OCI-LY1 (cell line): ENCODE measurements at regions not wholly inside any gene's neighbourhood (a gene's known extent, or its start where the extent isn't known, plus 50 kb on each side); places are given as distances from the start of the nearest gene placed in this dataset.
"Not testable (repeated sequence)": the region's sequence is repeated elsewhere in the genome, so short reads cannot be mapped to it uniquely, and the experiment has no call there.

Source experiments
- H2AFZ ChIP-seq: fragments of 200-600 bp; sonication (generic), shearing (Covaris generic); 2 replicates; pipeline ENCODE4 v1.6.0; 2014; ENCODE audit warnings: antibody characterized with exemption, mild to moderate bottlenecking, low read length
- H3F3A ChIP-seq: fragments of 200-600 bp; sonication (generic), shearing (Covaris generic); 2 replicates; pipeline ENCODE4 v1.6.0; 2014; ENCODE audit warnings: mild to moderate bottlenecking, antibody characterized with exemption, low read length, moderate library complexity; ENCODE audit not compliant: insufficient read depth
- H3K27ac ChIP-seq: fragments of 200-600 bp; sonication (generic); 2 replicates; pipeline ENCODE4 v1.5.1; 2014; ENCODE audit warnings: low read length, mixed run types, mild to moderate bottlenecking, low read depth; ENCODE audit not compliant: poor library complexity, severe bottlenecking
- H3K27me3 ChIP-seq: fragments of 200-600 bp; sonication (generic); 2 replicates; pipeline ENCODE4 v1.6.0; 2014; ENCODE audit warnings: antibody characterized with exemption, mild to moderate bottlenecking, low read length, moderate library complexity; ENCODE audit not compliant: insufficient read depth
- H3K36me3 ChIP-seq: fragments of 200-600 bp; sonication (generic); 2 replicates; pipeline ENCODE4 v1.6.1; 2014; ENCODE audit warnings: mild to moderate bottlenecking, antibody characterized with exemption, low read length, moderate library complexity, mixed read lengths; ENCODE audit not compliant: insufficient read depth
- H3K4me1 ChIP-seq: fragments of 200-600 bp; sonication (generic); 2 replicates; pipeline ENCODE4 v1.5.1; 2014; ENCODE audit warnings: mild to moderate bottlenecking, low read length, moderate library complexity; ENCODE audit not compliant: insufficient read depth, severe bottlenecking
- H3K4me2 ChIP-seq: fragments of 200-600 bp; sonication (generic), shearing (Covaris generic); 2 replicates; pipeline ENCODE4 v1.6.1; 2014; ENCODE audit warnings: low read length
- H3K4me3 ChIP-seq: fragments of 200-600 bp; sonication (generic); 2 replicates; pipeline ENCODE4 v1.5.1; 2014; ENCODE audit warnings: low read length, low read depth, mild to moderate bottlenecking, mixed read lengths; ENCODE audit not compliant: poor library complexity, severe bottlenecking
- H3K79me2 ChIP-seq: fragments of 200-600 bp; shearing (Covaris generic); 2 replicates; pipeline ENCODE4 v1.6.1; 2016; ENCODE audit warnings: mixed run types, low read length, mixed read lengths; ENCODE audit not compliant: insufficient read depth
- H3K9ac ChIP-seq: fragments of 200-600 bp; sonication (generic), shearing (Covaris generic); 2 replicates; pipeline ENCODE4 v1.6.1; 2014; ENCODE audit warnings: mild to moderate bottlenecking, low read length, mixed read lengths
- H3K9me2 ChIP-seq: fragments of 200-600 bp; sonication (generic), shearing (Covaris generic); 2 replicates; pipeline ENCODE4 v1.6.1; 2014; ENCODE audit warnings: low read depth, mild to moderate bottlenecking, low read length, mixed read lengths
- H3K9me3 ChIP-seq: fragments of 200-600 bp; shearing (Covaris generic); 2 replicates; pipeline ENCODE4 v1.6.1; 2014; ENCODE audit warnings: low read length, mixed read lengths
- H4K20me1 ChIP-seq: fragments of 200-600 bp; sonication (generic), shearing (Covaris generic); 2 replicates; pipeline ENCODE4 v1.6.0; 2016; ENCODE audit warnings: mild to moderate bottlenecking, low read length; ENCODE audit not compliant: insufficient read depth
- EZH2 ChIP-seq: fragments of 200-600 bp; sonication (generic), shearing (Covaris generic); IDR thresholded peaks from 2 replicates; pipeline ENCODE4 v1.8.0; 2017; ENCODE audit warnings: borderline replicate concordance, mixed run types, mild to moderate bottlenecking, antibody characterized with exemption, low read length, moderate library complexity, mixed read lengths
- TF ChIP-seq, protein P1 (sequence below): fragments of 200-600 bp; sonication (generic), shearing (Covaris generic); IDR thresholded peaks from 2 replicates; pipeline ENCODE4 v1.5.1; 2017; ENCODE audit warnings: mild to moderate bottlenecking, antibody characterized with exemption, low read length, moderate library complexity, mixed read lengths

DNA sequence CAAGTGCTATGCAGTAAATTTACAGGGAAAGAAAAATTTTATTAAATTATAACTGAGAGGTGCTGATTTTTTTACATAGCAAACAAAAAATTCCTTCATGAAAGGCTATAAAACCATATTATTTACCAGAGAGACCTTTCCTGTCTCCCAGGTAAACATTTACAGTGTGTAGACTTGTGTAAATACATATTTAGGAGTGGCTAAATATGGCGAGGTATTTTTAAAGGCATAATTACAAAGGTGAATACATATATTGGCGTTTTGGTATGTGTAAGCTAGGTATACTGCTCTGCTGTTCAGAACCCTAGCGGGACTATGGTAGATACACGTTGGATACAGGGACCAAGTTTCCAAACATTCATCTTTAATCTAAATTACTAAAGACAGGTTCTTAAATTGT, 170.6 kb upstream of the MEF2C start:
- no peak for TF ChIP-seq EZH2
- TF ChIP-seq, protein P1, sequence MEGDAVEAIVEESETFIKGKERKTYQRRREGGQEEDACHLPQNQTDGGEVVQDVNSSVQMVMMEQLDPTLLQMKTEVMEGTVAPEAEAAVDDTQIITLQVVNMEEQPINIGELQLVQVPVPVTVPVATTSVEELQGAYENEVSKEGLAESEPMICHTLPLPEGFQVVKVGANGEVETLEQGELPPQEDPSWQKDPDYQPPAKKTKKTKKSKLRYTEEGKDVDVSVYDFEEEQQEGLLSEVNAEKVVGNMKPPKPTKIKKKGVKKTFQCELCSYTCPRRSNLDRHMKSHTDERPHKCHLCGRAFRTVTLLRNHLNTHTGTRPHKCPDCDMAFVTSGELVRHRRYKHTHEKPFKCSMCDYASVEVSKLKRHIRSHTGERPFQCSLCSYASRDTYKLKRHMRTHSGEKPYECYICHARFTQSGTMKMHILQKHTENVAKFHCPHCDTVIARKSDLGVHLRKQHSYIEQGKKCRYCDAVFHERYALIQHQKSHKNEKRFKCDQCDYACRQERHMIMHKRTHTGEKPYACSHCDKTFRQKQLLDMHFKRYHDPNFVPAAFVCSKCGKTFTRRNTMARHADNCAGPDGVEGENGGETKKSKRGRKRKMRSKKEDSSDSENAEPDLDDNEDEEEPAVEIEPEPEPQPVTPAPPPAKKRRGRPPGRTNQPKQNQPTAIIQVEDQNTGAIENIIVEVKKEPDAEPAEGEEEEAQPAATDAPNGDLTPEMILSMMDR, result no peak
- Histone ChIP-seq H4K20me1 (no peaks in the 10 kb centered on the region), H3K4me1 (no peaks in the 10 kb centered on the region), H3K4me2 (no peak overlapping the region), H3K9me3 (peaks cover 8% of the 10 kb centered on the region; the same call in 1 of the 2 replicates), H3K4me3 (no peak overlapping the region), H3F3A (no peaks in the 10 kb centered on the region), H3K79me2 (no peaks in the 10 kb centered on the region), H3K27ac (no peak overlapping the region), H3K9ac (no peak overlapping the region), H3K36me3 (no peaks in the 10 kb centered on the region), H3K9me2 (no peaks in the 10 kb centered on the region), H3K27me3 (no peaks in the 10 kb centered on the region), H2AFZ (no peak overlapping the region)

DNA sequence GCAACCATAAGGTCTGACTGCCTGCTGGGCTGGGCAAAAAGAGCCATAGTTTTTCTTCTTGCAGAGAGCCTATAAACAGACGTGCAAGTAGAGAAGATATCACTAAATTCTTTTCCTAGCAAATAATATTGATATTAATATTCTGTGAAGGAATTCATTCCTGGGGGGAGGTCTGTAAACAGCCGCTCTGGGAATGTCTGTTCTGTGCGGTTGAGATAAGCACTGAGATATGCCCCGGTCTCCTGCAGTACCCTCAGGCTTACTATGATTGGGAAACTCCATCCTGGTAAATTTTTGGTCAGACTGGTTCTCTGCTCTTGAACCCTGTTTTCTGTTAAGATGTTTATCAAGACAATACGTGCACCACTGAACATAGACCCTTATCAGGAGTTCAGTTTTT, 167.1 kb upstream of the MEF2C start:
- H2AFZ ChIP-seq, H3K4me2 ChIP-seq, H4K20me1 ChIP-seq: not testable (repeated sequence)

DNA sequence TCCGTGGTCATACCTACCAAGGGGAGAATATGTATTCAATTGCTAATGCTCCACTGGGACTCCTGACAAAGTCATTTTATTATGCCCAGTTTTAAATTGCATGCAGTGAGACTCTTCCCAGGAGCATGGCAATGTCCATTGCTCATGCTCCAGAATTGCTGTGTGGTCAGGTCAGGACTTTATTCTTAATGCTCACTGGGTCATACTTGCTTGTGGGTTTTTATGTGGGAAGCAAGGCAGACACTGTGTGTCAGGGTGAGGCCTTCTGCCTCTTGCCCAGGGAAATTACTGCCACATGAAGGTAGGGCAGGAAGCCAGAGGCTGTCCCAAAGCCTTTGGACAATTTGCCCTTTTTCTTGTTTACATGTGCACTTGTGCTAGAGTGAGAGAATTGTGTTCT, 164.6 kb upstream of the MEF2C start:
- Histone ChIP-seq H3K79me2 (no peaks in the 10 kb centered on the region), H3F3A (no peaks in the 10 kb centered on the region), H3K4me3 (no peak overlapping the region), H3K27me3 (no peaks in the 10 kb centered on the region), H4K20me1 (no peaks in the 10 kb centered on the region), H3K4me1 (no peaks in the 10 kb centered on the region), H3K9ac (no peak overlapping the region), H3K9me2 (no peaks in the 10 kb centered on the region), H3K36me3 (no peaks in the 10 kb centered on the region), H2AFZ (no peak overlapping the region), H3K27ac (no peak overlapping the region), H3K9me3 (peaks cover 8% of the 10 kb centered on the region; the same call in 1 of the 2 replicates), H3K4me2 (no peak overlapping the region)
- TF ChIP-seq, protein P1, result no peak
- TF ChIP-seq EZH2, result no peak

More for the DNA sequence above, 167.1 kb upstream of the MEF2C start:
- H3K79me2 ChIP-seq, H3K9me2 ChIP-seq, H3K9ac ChIP-seq, H3K36me3 ChIP-seq, H3K4me3 ChIP-seq, H3K27ac ChIP-seq, H3F3A ChIP-seq, H3K9me3 ChIP-seq, H3K4me1 ChIP-seq, H3K27me3 ChIP-seq: not testable (repeated sequence)

DNA sequence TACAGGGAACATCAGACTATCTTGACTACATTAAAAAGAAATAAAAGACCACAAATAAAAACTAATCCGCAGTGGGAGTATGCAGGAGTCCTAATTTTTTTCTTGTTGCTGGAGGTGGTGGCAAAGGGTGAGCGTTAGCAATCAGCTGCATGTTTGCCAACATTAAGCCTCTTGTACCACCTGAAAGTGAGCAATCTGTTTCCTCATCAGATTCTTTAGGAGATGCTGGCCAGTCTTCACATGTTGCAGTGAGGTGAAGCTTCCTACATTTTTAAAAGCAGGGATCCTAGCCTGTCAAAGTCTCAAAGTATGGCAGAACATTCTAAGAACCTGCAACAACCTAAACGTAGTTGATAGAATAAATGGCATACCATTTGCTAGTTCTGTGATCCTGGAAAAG, 162.2 kb upstream of the MEF2C start:
- Histone ChIP-seq H3K9me2 (no peaks in the 10 kb centered on the region), H4K20me1 (no peaks in the 10 kb centered on the region), H3F3A (no peaks in the 10 kb centered on the region), H3K4me2 (no peak overlapping the region), H3K27ac (no peak overlapping the region), H2AFZ (no peak overlapping the region), H3K4me1 (no peaks in the 10 kb centered on the region), H3K27me3 (no peaks in the 10 kb centered on the region), H3K9ac (no peak overlapping the region), H3K4me3 (no peak overlapping the region), H3K79me2 (no peaks in the 10 kb centered on the region), H3K9me3 (peaks cover 3% of the 10 kb centered on the region; the same call in 1 of the 2 replicates), H3K36me3 (no peaks in the 10 kb centered on the region)
- TF ChIP-seq, protein P1, result no peak
- no peak for TF ChIP-seq EZH2
